HL-60 (cell line): ENCODE measurements at regions not wholly inside any gene's neighbourhood (a gene's known extent, or its start where the extent isn't known, plus 50 kb on each side); places are given as distances from the start of the nearest gene placed in this dataset.

ENCODE experiments used
- CTCF ChIP-seq: IDR thresholded peaks from one replicate; pipeline ENCODE4 v1.5.1; 2011; ENCODE audit warnings: low read length, control low read depth, inconsistent platforms; ENCODE audit not compliant: insufficient read depth
- GABPA ChIP-seq: IDR thresholded peaks from 2 replicates; pipeline ENCODE4 v1.6.1; 2012; ENCODE audit warnings: low read depth

- TF ChIP-seq CTCF = no peak
- TF ChIP-seq GABPA = no peak
Observed at GRCh38 chr13:50709058-50709457, 134.4 kb downstream of the DLEU7 start.
